ENCODE measurements at regions not wholly inside any gene's neighbourhood (a gene's known extent, or its start where the extent isn't known, plus 50 kb on each side); places are given as distances from the start of the nearest gene placed in this dataset.

GRCh38 chr2:81195017-81195773 lies 890.6 kb upstream of the LRRTM1 start:
- no peak overlapping the region for H3K4me3 Mint-ChIP-seq
- H3K27me3 Mint-ChIP-seq, result no peaks in the 10 kb centered on the region
- no peaks in the 10 kb centered on the region for H3K36me3 Mint-ChIP-seq (ENCODE audit: low read depth)
- no peak overlapping the region for H3K27ac Mint-ChIP-seq
- ATAC-seq (no peak), DNase-seq (no peak)
- H3K9me3 ChIP-seq (ENCODE audit: control insufficient read depth, low read length, poor library complexity, severe bottlenecking), result no peaks in the 10 kb centered on the region
- no peaks in the 10 kb centered on the region for H3K4me1 Mint-ChIP-seq

DNA sequence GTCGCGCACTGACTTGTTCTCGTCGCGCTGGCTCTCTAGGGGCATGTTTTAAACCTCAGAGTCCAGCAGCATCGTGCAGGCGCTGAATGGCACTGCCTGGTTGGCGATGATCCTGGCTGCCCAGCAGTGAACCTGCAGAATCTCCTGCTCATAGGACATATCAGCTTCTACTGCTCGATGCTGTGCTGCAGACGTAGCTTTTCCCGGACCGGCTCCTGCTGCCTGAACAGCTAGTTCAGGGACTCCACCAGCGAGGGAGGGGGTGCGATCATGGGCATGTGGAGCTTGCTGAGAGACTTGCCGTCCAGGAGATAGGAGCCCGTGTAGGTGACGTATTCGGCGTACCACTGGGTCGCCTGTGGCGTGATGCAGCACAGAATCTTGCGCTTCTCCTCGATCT lies 890.0 kb upstream of the LRRTM1 start:
- Mint-ChIP-seq H3K27me3 (no peaks in the 10 kb centered on the region), H3K4me1 (no peaks in the 10 kb centered on the region), H3K27ac (no peak overlapping the region), H3K36me3 (ENCODE audit: low read depth) (no peaks in the 10 kb centered on the region), H3K4me3 (no peak overlapping the region)
- ATAC-seq (no peak), DNase-seq (no peak)
- no peaks in the 10 kb centered on the region for H3K9me3 ChIP-seq (ENCODE audit: control insufficient read depth, low read length, poor library complexity, severe bottlenecking)

- H3K27me3 Mint-ChIP-seq, result no peaks in the 10 kb centered on the region
- no peaks in the 10 kb centered on the region for H3K36me3 Mint-ChIP-seq (ENCODE audit: low read depth)
- no peak overlapping the region for H3K27ac Mint-ChIP-seq
- no peaks in the 10 kb centered on the region for H3K4me1 Mint-ChIP-seq
- no peak for ATAC-seq
- DNase-seq, result no peak
- no peaks in the 10 kb centered on the region for H3K9me3 ChIP-seq (ENCODE audit: control insufficient read depth, low read length, poor library complexity, severe bottlenecking)
- H3K4me3 Mint-ChIP-seq, result no peak overlapping the region
Observed at GRCh38 chr2:81194176-81194575, 889.6 kb upstream of the LRRTM1 start.

DNA sequence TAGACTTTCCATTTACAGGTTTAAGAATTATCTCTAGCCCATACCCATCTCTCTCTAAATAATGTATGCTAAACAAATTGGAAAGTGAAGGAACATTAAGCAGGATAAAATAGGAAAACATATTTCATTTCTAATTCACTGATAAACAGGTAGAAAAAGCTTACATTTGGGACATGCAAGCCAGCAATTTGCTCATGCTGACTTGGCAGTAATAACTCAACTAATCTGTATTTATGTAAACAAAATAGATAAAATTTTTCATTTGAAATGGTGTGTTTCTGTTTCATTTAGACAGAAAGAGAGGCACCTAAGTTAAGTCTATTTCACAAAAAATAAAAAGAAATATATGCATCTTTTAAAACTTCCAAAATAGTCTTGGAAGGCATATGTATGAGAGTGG lies 877.3 kb upstream of the LRRTM1 start:
- ATAC-seq (no peak), DNase-seq (no peak)
- Mint-ChIP-seq H3K27ac (no peak overlapping the region), H3K27me3 (no peaks in the 10 kb centered on the region), H3K36me3 (ENCODE audit: low read depth) (no peaks in the 10 kb centered on the region), H3K4me3 (no peak overlapping the region), H3K4me1 (no peaks in the 10 kb centered on the region)
- H3K9me3 ChIP-seq (ENCODE audit: control insufficient read depth, low read length, poor library complexity, severe bottlenecking), result no peaks in the 10 kb centered on the region

DNA sequence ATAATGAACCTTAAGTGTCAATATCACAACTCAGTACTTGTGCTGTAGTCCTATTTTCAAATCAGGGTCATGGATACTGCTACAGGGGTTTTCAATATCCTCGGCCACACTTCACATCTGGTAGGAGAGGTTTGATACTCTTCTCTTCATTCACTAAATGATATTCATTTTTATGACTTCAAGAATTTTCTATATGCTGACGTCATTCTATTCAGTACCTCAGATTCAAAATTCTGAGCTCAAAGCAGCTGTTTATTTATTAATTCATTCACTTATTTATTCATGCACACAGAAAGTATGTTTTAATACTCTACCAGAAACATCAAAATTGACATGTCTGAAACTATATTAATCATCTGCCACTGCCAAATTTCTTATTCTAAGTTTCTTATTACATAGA lies 866.9 kb upstream of the LRRTM1 start:
- no peaks in the 10 kb centered on the region for H3K4me1 Mint-ChIP-seq

DNA sequence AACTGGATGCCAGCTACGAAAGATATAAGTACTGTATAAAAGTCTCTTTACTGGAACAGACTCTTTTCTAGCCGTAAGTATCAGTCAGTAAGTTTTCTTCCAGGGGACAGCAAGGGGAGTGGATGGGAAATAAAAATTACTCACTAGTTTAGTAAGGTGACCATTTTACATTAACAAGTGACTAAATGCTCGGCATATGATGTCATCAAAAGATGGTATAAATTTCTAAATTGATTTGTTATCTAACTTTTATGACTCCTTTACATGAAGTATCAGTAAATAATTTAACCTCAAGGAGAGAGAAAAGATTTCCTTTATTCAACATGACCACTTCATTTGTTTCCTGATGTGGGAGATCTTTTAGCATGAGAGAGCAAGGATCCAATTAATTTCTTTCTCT lies 859.0 kb upstream of the LRRTM1 start:
- no peak for DNase-seq
- no peaks in the 10 kb centered on the region for H3K9me3 ChIP-seq (ENCODE audit: control insufficient read depth, low read length, poor library complexity, severe bottlenecking)
- Mint-ChIP-seq H3K27me3 (no peaks in the 10 kb centered on the region), H3K4me1 (no peaks in the 10 kb centered on the region), H3K4me3 (no peak overlapping the region), H3K36me3 (ENCODE audit: low read depth) (no peaks in the 10 kb centered on the region), H3K27ac (no peak overlapping the region)
- no peak for ATAC-seq

More for the DNA sequence above, 866.9 kb upstream of the LRRTM1 start:
- DNase-seq (no peak), ATAC-seq (no peak)
- Mint-ChIP-seq H3K4me3 (no peak overlapping the region), H3K36me3 (ENCODE audit: low read depth) (no peaks in the 10 kb centered on the region), H3K27me3 (no peaks in the 10 kb centered on the region), H3K27ac (no peak overlapping the region)
- no peaks in the 10 kb centered on the region for H3K9me3 ChIP-seq (ENCODE audit: control insufficient read depth, low read length, poor library complexity, severe bottlenecking)

- Mint-ChIP-seq H3K36me3 (ENCODE audit: low read depth) (no peaks in the 10 kb centered on the region), H3K4me3 (no peak overlapping the region), H3K4me1 (no peaks in the 10 kb centered on the region), H3K27me3 (no peaks in the 10 kb centered on the region), H3K27ac (no peak overlapping the region)
- DNase-seq (no peak), ATAC-seq (no peak)
- H3K9me3 ChIP-seq (ENCODE audit: control insufficient read depth, low read length, poor library complexity, severe bottlenecking), result no peaks in the 10 kb centered on the region
Observed at GRCh38 chr2:81158505-81158904, 854.0 kb upstream of the LRRTM1 start.

- Mint-ChIP-seq H3K4me3 (no peak overlapping the region), H3K4me1 (no peaks in the 10 kb centered on the region), H3K27me3 (no peaks in the 10 kb centered on the region), H3K27ac (no peak overlapping the region), H3K36me3 (ENCODE audit: low read depth) (no peaks in the 10 kb centered on the region)
- no peak for DNase-seq
- H3K9me3 ChIP-seq (ENCODE audit: control insufficient read depth, low read length, poor library complexity, severe bottlenecking), result no peaks in the 10 kb centered on the region
- no peak for ATAC-seq
Observed at GRCh38 chr2:81148323-81148722, 843.8 kb upstream of the LRRTM1 start.

- no peak for ATAC-seq
- Mint-ChIP-seq H3K27ac (no peak overlapping the region), H3K27me3 (no peaks in the 10 kb centered on the region), H3K4me1 (no peaks in the 10 kb centered on the region), H3K4me3 (no peak overlapping the region), H3K36me3 (ENCODE audit: low read depth) (no peaks in the 10 kb centered on the region)
- no peaks in the 10 kb centered on the region for H3K9me3 ChIP-seq (ENCODE audit: control insufficient read depth, low read length, poor library complexity, severe bottlenecking)
- DNase-seq, result no peak
Observed at GRCh38 chr2:81136296-81136695, 831.7 kb upstream of the LRRTM1 start.

GRCh38 chr2:81097361-81097760 lies 792.8 kb upstream of the LRRTM1 start:
- H3K4me1 Mint-ChIP-seq, result no peaks in the 10 kb centered on the region
- no peak overlapping the region for H3K4me3 Mint-ChIP-seq
- no peak overlapping the region for H3K27ac Mint-ChIP-seq
- no peaks in the 10 kb centered on the region for H3K36me3 Mint-ChIP-seq (ENCODE audit: low read depth)
- peaks cover 3% of the 10 kb centered on the region for H3K9me3 ChIP-seq (ENCODE audit: control insufficient read depth, low read length, poor library complexity, severe bottlenecking)
- ATAC-seq (no peak), DNase-seq (no peak)
- no peaks in the 10 kb centered on the region for H3K27me3 Mint-ChIP-seq

DNA sequence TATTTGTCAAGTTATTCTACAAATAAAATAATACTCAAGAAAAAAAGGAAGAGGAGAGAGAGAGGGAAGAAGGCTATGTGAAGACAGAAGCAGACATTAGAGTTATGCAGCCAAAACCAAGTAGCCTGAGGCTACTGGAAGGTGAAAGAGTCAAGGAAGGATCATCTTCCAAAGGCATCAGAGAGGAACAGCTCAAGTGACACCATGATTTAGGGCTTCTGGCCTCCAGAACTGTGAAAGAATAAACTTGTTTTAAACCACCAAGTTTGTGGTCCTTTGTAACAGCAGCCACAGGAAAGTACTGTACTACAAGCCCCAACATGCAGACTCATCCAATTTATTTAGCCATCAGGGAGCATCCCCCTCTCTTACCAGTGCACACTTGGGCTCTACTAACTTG lies 788.5 kb upstream of the LRRTM1 start:
- ATAC-seq (no peak), DNase-seq (no peak)
- H3K9me3 ChIP-seq (ENCODE audit: control insufficient read depth, low read length, poor library complexity, severe bottlenecking), result peaks cover 3% of the 10 kb centered on the region
- H3K36me3 Mint-ChIP-seq (ENCODE audit: low read depth), result no peaks in the 10 kb centered on the region
- H3K4me3 Mint-ChIP-seq, result no peak overlapping the region
- no peaks in the 10 kb centered on the region for H3K27me3 Mint-ChIP-seq
- no peak overlapping the region for H3K27ac Mint-ChIP-seq
- H3K4me1 Mint-ChIP-seq, result no peaks in the 10 kb centered on the region

DNA sequence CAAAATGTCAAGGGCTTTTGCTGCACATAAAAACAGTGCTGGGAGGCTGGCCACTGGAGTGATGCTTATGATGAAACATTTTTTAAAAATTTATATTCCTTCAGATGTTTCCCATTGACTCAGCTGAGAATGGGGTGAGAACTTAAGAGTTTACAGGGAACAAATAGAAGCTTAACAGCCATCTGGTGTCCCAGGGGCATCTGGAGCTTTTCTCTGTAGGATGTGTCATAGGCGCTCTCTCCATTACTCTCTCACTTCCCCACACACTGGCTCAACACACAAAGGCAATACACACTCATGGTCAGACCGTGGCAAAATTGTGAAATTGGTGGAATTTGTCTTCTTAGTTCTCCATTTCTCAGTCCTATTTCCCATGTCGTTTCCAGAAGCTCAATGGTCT lies 783.1 kb upstream of the LRRTM1 start:
- Mint-ChIP-seq H3K4me1 (no peaks in the 10 kb centered on the region), H3K27me3 (no peaks in the 10 kb centered on the region), H3K36me3 (ENCODE audit: low read depth) (no peaks in the 10 kb centered on the region), H3K27ac (no peak overlapping the region), H3K4me3 (no peak overlapping the region)
- H3K9me3 ChIP-seq (ENCODE audit: control insufficient read depth, low read length, poor library complexity, severe bottlenecking), result no peaks in the 10 kb centered on the region
- DNase-seq, result no peak
- no peak for ATAC-seq

- DNase-seq (no peak), ATAC-seq (no peak)
- no peaks in the 10 kb centered on the region for H3K9me3 ChIP-seq (ENCODE audit: control insufficient read depth, low read length, poor library complexity, severe bottlenecking)
- H3K4me1 Mint-ChIP-seq, result no peaks in the 10 kb centered on the region
- no peak overlapping the region for H3K27ac Mint-ChIP-seq
- H3K4me3 Mint-ChIP-seq, result no peak overlapping the region
- no peaks in the 10 kb centered on the region for H3K27me3 Mint-ChIP-seq
- no peaks in the 10 kb centered on the region for H3K36me3 Mint-ChIP-seq (ENCODE audit: low read depth)
Observed at GRCh38 chr2:81084101-81084500, 779.5 kb upstream of the LRRTM1 start.

- Mint-ChIP-seq H3K27me3 (no peaks in the 10 kb centered on the region), H3K36me3 (ENCODE audit: low read depth) (no peaks in the 10 kb centered on the region), H3K4me1 (no peaks in the 10 kb centered on the region), H3K27ac (no peak overlapping the region), H3K4me3 (no peak overlapping the region)
- ATAC-seq (no peak), DNase-seq (no peak)
- no peaks in the 10 kb centered on the region for H3K9me3 ChIP-seq (ENCODE audit: control insufficient read depth, low read length, poor library complexity, severe bottlenecking)
Observed at GRCh38 chr2:81078631-81079030, 774.1 kb upstream of the LRRTM1 start.
